HG03060 (cell line): ENCODE measurements at regions not wholly inside any gene's neighbourhood (a gene's known extent, or its start where the extent isn't known, plus 50 kb on each side); places are given as distances from the start of the nearest gene placed in this dataset.
"Not testable (repeated sequence)": the region's sequence is repeated elsewhere in the genome, so short reads cannot be mapped to it uniquely, and the experiment has no call there.

Source experiments
- ATAC-seq: cut with Tn5 transposase; IDR thresholded peaks from one replicate; pipeline ENCODE4 v1.9.1; 2021; ENCODE audit warnings: low read depth, moderate number of reproducible peaks; ENCODE audit not compliant: unreplicated experiment

DNA sequence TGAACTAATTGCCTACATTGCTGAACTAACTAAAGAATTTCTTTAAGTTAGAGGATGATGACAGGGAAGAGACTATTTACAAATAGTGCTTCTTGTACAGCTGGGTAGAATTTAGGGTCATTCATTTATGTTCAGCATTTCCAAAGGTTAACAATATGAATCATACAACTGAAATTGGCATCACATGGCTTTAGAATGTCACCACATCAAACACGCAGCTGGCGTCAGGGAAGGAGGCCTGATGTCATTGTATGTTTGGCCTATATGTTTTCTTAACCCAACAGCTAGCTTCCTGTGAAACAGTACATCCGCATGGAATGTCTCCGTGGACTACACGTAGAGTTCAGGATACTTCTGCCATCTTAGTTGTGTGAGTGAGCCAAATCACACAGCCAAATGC is 99.0 kb upstream of the TNFSF11 start:
- ATAC-seq: no peak

DNA sequence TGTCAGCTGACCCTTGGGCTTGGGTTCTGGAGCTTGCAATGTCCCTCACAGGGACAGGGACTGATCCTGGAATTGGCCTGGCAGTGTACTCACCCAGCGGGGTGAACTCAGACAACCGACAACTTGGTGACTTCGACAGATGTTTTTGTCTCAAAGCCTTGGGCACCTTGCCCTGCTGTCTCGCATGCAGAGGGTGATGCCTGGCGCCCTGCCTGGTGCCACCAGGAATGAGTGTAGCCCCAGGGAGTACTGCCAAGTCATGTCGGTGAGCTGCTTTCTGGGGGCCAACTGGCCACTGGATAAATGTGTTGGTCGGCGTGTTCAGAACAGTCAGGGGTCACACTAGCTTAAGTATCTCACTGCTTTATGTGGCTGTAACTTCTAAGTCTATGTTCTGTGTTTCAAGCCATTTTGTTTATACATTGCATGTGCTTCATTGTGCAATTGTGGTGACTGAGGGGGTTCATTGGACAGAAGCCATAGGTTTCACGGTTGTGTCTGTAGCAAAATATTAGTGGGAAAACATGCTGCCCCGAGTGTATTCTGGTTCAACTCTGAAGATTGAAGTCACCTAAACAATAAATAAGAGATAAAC is 96.3 kb upstream of the TNFSF11 start:
- no peak for ATAC-seq

DNA sequence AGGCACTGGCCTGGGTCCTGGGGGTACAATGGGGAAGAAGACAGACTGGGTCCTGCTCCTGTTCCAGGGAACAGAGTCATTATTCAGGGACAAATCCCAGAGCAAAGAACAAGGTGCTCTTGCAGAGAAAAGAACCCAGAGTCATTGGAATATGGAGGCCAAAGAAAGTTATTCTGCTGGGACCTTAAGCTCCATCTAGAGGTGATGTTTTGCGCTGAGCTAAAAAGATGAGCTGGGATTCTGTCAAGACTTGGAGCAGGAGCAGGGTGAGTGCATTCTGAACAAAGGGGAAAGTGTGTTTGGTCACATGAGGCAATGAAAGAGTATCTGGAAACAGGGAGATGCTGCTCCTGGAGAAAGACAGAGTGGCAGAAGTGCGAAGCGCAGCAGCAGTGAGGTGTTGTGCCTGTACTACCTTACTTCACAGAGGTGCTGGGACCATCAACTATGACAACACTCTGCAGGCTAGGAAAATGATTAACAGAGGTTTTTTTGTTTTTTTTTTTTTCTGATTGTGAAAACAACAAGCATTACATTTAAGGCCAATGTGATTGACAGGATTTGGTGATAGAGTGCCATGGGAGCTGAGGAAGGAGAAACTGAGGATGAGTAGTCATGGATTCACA is 95.3 kb upstream of the TNFSF11 start:
- ATAC-seq: no peak

DNA sequence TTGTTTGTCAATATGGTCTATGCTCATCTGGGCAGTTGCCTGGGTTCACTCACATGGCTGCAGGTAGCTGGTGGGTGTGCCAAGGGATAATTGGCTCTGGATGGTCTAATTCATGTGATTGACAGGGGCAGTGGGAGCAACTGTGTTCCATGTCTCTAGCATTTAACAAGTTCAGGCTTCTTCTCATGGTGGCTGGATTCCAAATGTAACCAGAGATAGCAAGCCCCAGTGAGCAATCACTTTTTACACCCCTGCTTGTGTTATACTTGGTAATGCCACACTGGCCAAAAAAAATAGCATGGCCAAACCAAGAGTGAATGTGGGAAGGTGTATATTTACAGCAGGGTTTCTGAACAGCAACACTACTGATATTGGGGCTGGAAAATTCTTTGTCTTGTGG is 89.6 kb upstream of the TNFSF11 start:
- no peak for ATAC-seq

DNA sequence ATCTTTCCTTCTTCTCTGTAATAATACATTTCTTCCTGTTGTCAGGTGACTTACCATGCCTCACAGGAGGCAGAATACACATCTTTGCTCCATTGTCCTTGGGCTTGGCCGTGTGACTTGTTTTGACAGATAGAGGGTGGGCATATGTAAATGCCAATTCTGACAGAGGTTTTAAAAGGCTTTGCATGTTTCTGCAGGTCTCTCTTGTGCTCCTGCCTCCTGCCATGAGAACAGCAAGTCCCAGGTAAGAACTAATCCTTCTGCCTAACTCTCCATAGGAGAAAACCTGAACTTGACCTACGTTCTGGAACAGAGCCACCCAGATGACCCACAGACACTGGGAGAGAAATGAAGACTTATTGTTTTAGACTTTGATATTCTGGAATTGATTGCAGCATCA is 88.7 kb upstream of the TNFSF11 start:
- ATAC-seq: no peak

DNA sequence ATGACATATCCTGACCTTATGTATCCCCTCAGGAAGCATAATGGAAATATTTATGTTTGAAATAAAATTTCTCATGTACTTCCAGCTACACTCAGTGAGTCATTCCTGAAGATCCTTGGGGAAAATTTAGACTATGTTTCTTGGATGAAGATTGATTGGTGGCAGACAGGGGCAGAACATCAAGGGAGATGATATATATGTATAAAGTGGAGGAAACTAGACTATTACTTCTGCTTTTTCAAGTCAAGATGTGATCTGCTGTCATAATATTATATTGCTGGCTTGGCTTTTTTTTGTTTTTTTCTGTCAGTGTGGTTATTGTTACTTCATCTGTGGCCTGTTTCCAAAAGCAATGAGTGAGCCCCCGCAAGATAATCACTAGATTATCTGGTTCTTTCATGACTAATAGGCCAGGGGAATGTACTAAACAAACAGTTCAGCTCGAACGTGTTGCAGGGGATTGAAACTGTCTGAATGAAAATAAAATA is 87.2 kb upstream of the TNFSF11 start:
- ATAC-seq: no peak

DNA sequence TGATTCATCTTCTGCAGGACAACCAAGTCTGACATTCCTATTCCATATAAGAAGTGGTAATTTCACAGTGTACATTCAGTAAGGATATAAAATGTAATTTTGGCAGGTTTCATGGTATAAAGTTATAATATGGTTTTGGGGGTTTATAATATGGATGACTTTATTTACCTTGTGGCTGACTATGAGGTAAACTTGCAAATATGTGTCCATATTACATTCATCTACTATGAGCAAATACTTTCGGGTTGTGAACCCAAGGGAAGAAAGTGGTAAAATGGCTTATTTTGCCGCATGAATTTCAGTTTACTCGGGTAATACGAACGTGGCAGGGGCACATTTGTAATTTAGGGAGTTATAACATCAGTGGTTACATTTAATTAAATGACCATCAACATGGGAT is 86.7 kb upstream of the TNFSF11 start:
- ATAC-seq: no peak

DNA sequence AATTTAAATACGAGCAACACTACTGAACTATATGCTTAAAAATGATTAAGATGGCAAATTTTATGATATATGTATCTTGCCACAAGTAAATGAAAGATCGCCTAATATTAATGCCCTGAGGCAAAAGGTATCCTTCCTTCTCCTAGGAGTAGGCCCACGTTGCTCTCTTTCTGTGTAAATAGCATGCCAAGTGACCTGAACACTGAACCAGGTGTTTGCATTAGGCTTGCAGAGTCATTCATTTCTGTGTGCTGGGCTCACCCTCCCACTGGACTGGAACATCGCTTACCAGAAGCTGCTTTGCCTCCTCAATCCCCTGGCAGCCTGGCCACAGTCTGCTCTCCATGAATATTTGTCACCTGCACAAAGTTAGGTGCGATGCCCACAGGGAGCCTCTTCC is 83.3 kb upstream of the TNFSF11 start:
- no peak for ATAC-seq

DNA sequence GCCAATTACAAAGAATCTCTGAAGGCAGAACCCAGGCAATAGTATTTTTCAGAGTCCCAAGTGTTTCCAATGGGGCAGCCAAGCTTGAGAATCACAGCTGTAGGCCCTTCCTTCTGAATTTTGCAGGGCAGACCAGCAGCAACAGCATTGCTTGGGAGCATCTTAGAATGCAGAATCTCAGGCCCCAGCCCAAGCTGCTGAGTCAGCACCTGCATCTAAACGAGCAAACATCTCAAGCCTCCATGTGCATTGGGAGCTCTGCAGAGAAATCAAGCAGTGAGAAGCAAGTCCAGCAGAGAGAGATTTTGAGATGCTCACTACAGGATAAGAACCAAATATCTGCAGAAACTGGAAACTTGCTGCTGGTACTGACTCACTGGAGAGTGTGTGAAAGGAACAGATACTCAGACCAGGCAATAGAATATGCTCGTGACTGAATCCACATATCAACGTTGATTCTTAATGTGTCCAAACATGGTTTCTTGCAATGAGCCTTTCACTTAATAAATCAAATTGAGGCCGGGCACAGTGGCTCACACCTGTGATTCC is 81.5 kb upstream of the TNFSF11 start:
- ATAC-seq: no peak

DNA sequence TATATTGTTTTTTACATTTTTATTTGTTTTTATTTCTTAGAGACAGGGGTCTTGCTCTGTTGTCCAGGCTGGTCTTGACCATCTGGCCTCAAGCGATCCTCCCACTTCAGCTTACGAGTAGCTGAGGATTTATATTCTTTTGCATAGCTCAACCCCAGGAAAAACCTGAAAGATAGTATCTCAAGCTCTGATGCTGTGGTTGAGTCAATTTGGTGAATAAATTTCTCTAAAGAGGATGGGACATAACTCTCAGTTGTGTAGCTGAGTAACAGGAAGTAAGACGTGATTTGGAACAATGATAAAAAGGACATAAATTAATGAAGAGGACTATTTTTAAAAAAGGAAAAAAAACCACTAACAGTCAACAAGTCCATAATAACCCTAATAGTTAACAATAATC is 79.8 kb upstream of the TNFSF11 start:
- ATAC-seq: no peak

DNA sequence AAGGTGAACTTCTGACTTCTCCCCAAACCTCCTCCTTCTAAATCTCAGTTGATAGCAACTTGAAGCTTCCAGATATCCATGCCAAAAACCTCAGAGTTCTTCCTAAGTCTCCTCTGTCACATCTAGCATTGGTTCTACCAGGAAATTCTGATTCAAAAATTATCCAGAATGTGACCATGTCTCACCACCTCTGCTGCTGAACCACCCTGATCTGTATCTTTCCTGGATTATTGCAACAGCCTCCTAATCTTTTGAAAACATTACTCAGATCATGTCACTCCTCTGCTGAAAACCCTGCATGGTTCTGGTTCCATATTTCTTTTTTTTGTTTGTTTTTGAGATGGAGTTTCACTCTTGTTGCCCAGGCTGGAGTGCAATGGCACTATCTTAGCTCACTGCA is 78.7 kb upstream of the TNFSF11 start:
- ATAC-seq: no peak

DNA sequence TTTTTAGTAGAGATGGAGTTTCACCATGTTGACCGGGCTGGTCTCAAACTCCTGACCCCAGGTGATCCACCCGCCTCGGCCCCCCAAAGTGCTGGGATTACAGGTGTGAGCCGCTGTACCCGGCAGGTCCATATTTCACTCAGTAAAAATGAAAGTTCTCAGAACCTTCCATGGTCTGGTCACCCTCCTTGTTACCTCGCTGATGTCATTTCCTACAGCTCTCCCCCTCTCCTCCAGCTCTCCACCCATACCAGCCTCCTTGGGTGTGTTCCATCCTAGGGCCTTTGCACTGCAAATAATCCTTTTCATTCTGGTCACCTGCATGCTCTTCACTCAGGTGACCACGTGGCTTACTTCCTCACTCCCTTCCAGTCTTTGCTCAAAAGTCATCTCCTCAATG is 78.2 kb upstream of the TNFSF11 start:
- no peak for ATAC-seq

DNA sequence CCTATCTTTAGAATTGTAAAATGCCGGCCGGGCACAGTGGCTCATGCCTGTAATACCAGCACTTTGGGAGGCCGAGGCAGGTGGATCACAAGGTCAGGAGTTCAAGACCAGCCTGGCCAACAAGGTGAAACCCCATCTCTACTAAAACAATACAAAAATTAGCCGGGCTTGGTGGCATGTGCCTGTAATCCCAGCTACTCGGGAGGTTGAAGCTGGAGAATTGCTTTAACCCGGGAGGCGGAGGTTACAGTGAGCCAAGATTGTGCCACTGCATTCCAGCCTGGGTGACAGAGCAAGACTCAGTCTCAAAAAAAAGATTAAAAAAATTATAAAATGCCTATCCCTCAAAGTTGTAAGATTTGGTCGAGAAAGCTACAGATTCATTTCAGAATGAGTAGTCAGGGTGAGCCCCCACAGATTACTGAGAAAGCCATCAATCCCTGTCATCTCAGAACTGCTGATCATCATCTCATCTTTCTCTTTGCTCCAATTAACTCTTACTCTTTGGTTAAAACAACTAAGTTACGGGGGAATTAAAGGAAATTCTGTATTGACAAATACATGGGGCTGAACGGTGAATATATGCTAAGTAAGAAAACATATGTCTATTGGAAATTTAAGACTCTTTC is 76.9 kb upstream of the TNFSF11 start:
- not testable (repeated sequence) for ATAC-seq

DNA sequence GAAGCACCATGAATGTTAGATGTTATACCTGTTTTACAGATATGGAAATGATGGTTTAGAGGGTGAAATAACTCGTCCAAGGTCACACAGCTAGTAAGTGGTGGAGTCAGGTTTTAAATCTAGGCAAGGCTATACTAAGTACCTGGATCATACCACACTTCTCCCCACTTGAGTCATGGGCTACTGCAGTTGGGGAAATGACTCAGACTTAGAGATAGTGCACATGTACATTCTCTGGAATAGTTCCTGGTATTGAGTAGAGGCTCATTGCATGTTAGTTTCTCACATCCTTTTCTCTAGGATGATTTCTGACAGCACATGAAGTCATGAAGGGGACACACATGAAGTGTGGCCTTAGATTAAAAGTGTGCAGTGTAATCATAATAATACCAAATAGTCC is 76.2 kb upstream of the TNFSF11 start:
- peak; percentile 86 for ATAC-seq

DNA sequence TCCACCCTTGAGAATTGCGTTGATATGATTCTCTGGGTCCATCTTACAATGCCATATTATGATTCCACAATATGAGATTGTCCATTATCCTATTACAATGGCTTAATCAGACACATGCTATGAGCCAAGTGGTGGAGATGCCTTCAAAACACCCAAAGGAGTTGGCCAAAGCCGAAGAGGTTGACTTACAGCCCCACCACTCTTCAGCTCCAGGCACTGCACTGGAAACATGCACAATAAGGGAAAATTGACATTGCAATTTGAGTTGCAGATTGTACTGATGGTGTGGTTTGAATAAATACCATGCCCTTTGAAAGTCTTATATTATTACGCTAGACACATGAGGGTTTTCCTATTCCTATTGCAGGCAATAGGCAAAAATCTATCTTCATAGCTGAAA is 75.4 kb upstream of the TNFSF11 start:
- ATAC-seq: no peak
